Activated CD8-positive, alpha-beta memory T cell treated with anti-CD3 and anti-CD28 coated beads for 48 hours (primary cell): ENCODE measurements at regions not wholly inside any gene's neighbourhood (a gene's known extent, or its start where the extent isn't known, plus 50 kb on each side); places are given as distances from the start of the nearest gene placed in this dataset.
A peak's percentile ranks its signal among the peaks of the same experiment; 100 is the strongest.
"Not testable (repeated sequence)": the region's sequence is repeated elsewhere in the genome, so short reads cannot be mapped to it uniquely, and the experiment has no call there.

Experiments used
- DNase-seq, 3 experiments: peaks; one replicate each; pipeline ENCODE4 v3.0.0-alpha.2; 2020; ENCODE audit warnings: low read depth in 2 of 3, low spot score in 2 of 3

- DNase-seq: not testable (repeated sequence)
Measured at GRCh38 chr6:180091-180694, 112.1 kb upstream of the DUSP22 start.

- DNase-seq: no peak
Measured at GRCh38 chr6:181049-181654, 111.1 kb upstream of the DUSP22 start.

- no peak for DNase-seq
Measured at GRCh38 chr6:183668-184067, 108.6 kb upstream of the DUSP22 start.

GRCh38 chr6:184161-184700 lies 108.1 kb upstream of the DUSP22 start:
- no peak for DNase-seq

- no peak for DNase-seq
Measured at GRCh38 chr6:186340-186965, 105.8 kb upstream of the DUSP22 start.

GRCh38 chr6:187210-187861 lies 105.0 kb upstream of the DUSP22 start:
- no peak for DNase-seq

GRCh38 chr6:188821-189655 lies 103.2 kb upstream of the DUSP22 start:
- peak; percentile 52 to 72 (median 62) for DNase-seq

GRCh38 chr6:189676-190075 lies 102.6 kb upstream of the DUSP22 start:
- DNase-seq: no peak

- no peak for DNase-seq
Measured at GRCh38 chr6:190596-191395, 101.5 kb upstream of the DUSP22 start.

GRCh38 chr6:191487-192312 lies 100.6 kb upstream of the DUSP22 start:
- DNase-seq: no peak

GRCh38 chr6:192313-192664 lies 100.0 kb upstream of the DUSP22 start:
- DNase-seq: no peak

- DNase-seq: no peak
Measured at GRCh38 chr6:193180-193579, 99.1 kb upstream of the DUSP22 start.

GRCh38 chr6:193773-194310 lies 98.4 kb upstream of the DUSP22 start:
- DNase-seq: no peak

GRCh38 chr6:195861-196360 lies 96.4 kb upstream of the DUSP22 start:
- no peak for DNase-seq

GRCh38 chr6:196543-196942 lies 95.7 kb upstream of the DUSP22 start:
- DNase-seq: no peak

- DNase-seq: no peak
Measured at GRCh38 chr6:203661-204060, 88.6 kb upstream of the DUSP22 start.

- DNase-seq: no peak
Measured at GRCh38 chr6:206264-206663, 86.0 kb upstream of the DUSP22 start.

- DNase-seq: no peak
Measured at GRCh38 chr6:208364-208763, 83.9 kb upstream of the DUSP22 start.

GRCh38 chr6:208938-209337 lies 83.3 kb upstream of the DUSP22 start:
- no peak for DNase-seq
